ENCODE measurements at regions not wholly inside any gene's neighbourhood (a gene's known extent, or its start where the extent isn't known, plus 50 kb on each side); places are given as distances from the start of the nearest gene placed in this dataset.

DNA sequence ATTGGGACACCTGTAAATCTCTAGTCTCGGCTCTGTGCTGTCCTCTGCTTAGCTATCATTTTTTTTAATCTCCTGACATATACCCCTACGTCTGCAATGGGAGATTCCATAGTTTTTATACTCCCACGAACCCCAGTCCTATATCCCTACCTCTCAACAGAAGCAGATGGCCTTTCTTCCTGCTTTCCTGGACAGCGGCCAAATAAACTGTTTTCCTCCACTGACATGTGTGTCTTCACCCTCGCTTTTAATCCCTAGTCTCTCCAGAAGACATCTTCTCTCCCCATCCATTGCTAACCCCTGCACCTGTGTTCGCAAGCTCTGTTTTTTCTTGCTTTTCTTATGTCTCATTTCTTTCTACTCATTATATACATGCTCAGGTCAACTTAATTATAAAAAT lies 395.4 kb downstream of the EPHA4 start:
- no peak for DNase-seq

DNA sequence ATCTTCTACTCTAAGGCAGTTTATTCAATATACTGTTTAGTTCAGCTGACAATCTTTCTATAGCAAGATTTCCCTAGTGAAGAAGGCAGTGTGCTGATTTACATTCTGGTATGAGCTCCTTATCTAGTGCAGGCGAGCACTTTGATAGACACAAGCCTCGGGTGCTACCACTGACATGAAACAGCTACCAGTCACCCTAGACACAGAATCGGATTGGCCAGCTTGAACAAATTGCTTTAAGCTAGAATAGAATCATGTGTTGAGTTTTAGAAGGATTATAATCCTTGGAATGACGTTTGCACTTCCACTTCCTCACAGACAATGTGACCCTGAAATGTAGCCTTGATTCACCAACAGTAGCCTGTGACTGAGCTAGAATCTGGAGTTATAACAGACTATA lies 394.0 kb downstream of the EPHA4 start:
- no peak for DNase-seq

DNA sequence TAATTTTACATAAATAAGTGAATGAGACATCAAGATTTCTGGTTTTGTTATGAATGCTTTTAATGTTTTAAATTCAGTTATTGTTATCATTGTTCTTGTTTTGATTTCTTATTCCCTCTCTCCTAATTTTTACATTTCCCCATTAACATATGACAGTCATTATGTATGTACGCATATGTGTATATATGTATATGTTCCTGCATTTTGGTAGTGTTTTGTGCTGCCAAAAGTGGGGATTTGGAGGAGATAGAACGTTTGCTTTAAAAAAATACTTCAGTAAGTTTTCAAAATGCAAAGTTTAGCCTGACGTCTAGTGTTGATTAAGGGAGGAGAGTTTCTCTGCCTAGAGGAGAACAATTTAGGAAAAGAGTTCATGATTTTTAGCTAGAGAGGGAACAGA lies 385.2 kb downstream of the EPHA4 start:
- DNase-seq = no peak

DNA sequence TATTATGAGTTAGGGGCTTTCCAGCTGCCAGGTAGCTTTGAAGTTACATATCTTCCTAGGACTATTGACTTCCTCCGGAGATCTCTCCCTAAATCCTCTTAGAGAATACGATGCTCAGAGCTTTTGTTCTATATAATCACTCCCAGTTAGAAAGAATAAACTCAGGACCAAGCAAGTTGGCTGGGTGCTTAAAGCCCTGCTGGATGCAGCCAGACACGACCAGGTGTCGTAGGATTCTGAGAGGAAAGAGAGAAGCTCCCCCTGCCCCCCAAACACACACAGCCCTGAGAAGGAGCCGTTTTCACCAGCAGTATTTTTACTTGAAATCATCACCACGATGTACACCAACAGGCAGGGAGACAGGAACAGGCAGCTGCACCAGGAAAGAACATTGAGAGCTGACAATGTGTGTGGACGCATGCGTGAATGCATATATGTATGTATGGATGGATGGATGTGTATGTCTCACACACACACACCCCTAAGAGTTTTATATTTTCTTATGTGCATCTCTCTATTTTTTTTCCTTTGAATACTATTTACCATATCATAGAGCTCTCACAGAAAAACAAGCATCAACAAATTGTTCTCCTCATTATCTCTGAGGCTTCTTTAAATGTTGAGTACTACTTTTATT lies 382.6 kb downstream of the EPHA4 start:
- DNase-seq = no peak

DNA sequence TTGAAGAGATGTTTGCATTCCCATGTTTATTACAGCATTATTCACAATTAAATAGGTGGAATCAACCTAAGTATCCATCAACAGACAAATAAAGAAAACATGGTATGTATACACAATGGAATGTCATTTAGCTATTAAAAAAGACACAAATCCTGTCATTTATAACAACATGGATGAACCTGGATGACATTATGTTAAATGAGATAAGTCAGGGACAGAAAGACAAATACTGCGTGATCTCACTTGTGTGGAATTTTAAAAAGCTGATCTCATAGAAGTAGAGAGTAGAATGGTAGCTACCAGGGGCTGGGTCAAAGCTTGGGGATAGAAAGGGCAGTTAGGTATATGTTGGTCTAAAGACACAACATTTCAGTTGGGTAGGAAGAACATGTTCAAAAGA lies 376.3 kb downstream of the EPHA4 start:
- DNase-seq = no peak

DNA sequence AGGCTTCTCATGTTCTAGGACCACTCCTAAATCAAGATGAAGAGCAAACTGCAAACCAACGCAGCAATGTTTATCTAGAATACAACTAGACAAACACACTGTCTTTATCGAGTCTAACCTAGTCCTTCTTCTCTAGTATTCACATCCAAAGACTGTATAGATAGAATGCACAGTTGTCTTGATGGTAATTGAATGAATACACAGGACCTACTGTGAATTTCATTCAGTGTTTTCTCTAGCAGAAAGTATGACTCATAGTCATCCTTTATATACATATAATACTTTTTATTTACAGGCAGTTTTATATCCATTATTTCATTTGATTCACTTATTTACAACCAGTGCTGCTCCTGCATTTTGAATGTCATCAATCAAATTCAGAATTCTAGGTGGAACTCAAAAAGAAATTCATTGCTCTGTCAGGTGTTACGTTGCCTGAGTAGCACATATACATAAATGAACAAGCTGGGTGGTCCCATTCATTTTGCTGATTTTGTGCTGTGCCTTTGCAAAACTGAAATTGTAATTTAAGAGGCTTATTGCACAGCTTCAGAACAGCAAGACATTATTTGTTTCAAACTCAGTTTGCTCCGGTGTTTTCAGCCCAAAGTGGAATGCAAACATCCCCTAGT lies 374.8 kb downstream of the EPHA4 start:
- DNase-seq = no peak

DNA sequence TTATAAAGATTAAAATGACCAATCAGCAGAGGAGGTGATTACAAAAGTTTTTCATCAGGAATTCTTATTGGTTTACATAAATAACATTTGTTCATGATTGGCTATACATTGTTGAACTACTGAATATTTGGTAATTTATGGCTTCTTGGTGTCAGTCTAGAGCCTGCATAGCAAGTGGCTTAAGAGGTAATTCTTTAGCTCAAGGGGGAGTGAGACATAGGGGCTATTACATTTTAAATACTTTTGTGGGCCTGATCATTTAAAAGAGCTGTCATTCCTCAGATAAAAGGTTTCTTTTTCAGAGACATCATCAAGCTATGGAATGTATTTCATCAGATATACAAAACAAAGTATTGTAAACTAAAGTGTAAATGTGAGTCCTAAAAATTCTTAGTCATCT lies 373.8 kb downstream of the EPHA4 start:
- DNase-seq = no peak

DNA sequence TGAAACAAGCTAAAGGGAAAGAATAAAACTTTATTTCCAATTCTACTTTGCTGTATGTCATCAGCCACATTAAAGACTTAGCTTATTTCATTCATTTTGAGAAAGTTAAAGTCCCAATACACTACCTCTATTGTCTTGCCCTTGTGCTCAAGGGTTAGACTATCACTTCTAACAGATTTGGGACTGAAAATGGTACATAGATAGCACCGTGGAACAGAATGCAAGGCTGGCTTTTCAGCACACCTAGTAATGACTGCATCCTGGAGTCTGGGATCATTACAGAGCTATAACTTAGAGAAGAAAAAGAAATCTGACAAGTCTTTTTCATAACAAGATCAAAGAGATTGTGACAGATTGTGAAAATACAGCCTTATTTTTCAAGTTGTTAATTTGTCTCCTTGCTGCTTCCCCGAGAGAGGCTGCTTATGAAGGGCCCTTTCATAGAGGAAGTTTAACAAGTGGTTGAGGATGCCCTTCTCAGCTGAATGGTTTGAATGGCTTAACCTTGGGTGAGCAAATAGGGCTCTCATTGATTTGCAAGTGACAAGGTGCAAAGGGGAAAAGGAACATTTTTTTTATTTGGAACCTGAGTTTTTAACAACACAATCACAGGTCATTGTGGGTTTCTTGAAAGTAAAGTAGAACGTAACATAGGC lies 371.8 kb downstream of the EPHA4 start:
- DNase-seq = no peak

DNA sequence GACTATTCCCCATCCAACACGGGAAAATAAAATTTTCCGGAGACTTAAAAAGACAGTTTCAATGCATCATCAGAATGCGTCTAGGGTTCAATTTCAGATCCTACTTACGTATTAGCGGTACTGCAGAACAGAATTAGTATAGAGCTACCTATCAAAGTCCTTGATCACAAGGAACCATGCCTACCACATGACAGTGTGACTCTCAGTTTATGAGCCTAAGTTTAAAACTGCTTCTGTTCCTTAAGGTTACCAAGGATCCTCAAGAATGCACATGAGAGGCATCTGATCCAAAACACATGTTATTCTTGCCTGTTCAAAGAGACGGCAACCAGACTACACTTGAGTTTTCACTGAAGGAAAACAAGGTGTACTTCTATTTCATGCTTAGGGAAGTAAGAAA lies 369.7 kb downstream of the EPHA4 start:
- DNase-seq = no peak

DNA sequence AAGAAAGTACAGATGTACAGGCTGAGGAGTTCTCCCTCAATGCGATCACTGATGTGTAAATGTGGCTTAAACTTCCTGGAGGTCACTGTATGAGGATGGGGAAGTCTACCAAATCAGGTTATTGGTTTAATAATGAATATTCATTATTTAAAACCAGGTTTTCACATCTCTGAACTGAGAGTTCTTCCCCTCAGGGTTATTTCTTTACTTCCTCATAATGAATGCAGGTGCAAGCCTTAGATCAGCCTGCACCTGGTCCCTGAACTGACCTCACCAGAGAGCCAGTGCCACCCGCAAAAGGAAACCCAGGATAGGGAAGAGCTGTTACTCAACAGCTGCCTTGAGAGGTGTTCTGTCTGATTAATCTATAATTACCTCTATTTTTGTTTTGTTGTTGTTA lies 369.0 kb downstream of the EPHA4 start:
- DNase-seq = no peak

DNA sequence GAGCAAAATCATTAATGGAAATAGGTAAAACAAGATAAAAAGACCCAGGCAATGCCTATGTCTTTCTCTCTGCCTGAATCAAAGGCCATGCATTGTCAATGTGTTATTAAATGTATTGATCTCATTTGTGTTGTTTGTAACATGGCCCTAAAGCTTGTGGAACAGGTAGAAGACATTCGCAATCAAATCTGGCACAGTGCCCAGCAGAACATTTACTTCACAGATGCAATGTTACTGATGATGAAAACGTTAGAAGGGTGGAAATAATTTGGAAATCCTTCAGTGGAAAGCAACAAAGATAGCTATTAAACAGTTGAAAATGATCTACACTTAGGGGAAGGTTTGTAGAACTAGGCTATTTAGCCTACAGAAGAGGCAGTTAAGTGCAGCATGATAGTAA lies 368.2 kb downstream of the EPHA4 start:
- DNase-seq = no peak

DNA sequence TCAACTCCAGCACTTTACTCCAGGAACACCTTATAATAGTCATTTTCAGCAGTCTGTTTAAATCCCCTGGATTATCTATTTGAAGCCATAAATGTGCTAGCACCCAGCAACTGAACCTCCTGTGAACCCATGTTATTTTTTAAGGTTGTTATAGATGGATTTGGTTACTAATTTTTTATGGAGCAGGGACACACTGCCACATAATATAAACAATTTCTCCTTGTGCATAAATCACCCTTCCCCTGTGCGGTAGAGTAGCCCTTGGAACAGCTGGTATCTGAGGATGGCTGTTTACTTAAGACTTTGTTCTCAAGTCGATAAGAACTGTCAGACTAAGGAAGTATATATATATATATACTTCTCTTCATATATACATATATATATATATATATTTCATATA lies 367.4 kb downstream of the EPHA4 start:
- no peak for DNase-seq

DNA sequence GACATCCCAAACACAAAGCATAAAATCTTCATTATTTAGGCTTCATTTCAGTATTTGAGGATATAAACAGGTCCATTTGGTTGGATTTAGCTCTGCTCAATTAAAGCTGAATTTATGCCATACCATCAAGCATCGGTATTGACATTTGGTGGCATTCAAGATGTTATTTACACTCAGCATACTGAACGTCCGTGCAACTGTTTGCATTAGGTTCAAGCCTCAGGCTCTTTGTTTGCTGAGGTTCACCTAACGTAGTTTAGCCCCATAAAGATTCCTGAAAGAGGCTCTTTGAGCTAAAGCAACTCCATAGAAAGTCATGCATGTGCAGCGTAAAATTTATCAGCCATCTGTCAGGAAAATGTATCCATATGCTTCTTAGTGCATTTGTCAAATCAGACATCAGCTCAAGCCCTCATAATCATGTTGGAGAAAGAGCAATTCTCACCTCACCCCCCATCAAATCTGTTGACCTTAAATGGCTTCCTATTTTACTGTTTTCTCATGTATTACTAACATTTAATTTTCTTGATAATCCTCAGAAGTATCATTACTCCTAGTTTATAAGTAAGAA lies 366.9 kb downstream of the EPHA4 start:
- DNase-seq = no peak

DNA sequence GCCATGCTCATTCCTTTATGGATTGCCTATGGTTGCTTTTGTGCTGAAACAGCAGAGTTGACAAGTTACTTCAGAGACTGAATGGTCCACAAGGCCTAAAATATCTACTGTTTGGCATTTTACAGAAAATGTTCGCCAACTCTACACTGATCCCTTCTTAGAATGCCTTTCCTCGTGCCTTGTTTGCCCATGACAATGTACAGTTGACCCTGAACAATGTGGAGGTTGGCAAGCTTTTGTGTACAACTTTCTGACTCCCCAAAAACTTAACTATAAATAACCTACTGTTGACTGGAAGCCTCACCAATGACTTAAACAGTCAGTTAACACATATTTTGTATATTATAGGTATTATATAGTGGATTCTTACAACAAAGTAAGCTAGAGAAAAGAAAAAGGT lies 361.4 kb downstream of the EPHA4 start:
- DNase-seq = no peak

DNA sequence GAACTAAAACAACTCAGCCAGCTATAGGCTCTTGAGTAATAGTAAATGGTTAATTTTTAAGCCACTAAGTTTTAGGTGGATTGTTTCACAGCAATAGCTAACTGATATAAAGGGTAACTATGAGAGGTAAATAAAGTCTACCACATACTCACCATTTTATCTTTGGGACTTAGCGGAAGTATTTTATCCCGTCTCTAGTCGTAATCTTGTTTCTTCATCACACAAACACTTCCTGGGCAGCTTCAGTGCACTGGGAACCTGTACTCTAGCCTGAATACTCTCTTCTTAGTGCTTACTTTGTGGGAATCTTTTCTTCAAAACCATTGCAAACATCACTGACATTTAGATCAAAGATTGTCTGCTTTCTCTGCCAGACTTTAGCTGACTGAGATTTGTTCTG lies 360.5 kb downstream of the EPHA4 start:
- DNase-seq = no peak

DNA sequence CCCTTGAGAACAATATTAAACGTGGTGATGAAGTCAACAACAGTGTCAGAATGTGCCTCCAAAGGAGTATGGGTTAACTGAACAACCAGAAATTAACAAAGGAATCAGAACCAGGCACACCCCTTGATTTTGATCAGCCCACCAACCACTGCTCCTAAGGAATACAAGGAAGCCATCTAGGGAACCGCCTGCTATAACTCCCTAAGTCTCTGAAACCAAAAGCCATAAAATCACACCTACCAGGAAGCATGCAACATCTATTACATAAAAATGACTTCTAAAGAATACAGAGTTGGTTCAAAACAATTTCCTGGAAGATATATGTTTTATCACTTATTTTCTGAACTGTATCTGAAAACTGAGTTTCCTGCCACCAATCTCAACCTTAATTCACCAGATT lies 360.0 kb downstream of the EPHA4 start:
- DNase-seq = no peak

DNA sequence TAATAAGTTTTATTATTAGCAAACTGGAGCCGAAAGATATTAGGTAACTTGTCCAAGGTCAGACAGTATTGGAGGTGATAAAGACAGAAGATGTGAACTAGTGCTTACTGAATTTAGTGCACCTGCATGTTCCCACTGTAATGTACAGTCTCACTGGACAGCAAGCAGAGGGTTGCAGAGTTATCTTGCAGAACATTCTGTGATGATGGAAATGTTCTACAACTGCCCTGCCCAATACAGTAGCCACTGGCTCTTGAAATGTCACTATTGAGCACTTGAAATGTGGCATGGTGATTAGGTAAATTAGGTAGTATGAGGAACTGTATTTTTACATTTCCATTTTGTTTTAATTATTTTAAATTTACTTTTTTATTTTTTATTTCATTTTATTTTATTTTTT lies 356.6 kb downstream of the EPHA4 start:
- DNase-seq = no peak

DNA sequence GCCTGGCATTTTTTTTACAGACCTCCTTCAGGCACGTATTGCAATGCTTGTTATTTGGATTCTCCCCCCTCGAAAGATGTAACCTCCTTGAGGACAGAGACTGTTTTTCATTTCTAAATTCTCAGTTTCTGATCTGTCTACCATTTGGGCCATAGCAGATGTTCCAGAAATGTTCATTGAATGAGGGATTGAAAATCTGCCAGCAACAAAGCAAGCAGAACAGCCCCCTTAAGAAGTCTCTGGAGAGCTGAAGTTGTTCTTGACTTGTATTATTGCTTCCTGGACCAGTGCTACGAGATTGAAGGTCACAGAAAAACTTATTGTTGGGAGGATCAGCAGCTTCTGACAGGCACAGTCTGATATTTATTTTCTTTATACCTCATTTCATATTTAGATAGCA lies 355.5 kb downstream of the EPHA4 start:
- DNase-seq = no peak

DNA sequence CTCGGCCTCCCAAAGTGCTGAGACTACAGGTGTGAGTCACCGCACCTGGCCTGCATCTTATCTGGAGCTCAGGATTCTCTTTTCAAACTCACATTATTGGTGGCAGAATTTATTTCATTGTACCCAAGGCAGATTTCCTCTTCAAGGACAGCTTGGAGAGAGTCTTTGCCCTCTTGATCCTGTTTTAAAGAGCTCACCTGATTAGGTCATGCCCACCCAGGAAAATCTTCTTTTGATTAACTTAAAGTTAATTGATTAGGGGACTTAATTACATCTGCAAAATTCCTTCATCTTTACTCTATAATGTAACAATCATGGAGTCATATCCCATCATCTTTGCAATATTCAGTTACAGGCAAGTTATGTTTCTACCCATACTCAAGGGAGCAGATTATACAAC lies 346.4 kb downstream of the EPHA4 start:
- DNase-seq = no peak

DNA sequence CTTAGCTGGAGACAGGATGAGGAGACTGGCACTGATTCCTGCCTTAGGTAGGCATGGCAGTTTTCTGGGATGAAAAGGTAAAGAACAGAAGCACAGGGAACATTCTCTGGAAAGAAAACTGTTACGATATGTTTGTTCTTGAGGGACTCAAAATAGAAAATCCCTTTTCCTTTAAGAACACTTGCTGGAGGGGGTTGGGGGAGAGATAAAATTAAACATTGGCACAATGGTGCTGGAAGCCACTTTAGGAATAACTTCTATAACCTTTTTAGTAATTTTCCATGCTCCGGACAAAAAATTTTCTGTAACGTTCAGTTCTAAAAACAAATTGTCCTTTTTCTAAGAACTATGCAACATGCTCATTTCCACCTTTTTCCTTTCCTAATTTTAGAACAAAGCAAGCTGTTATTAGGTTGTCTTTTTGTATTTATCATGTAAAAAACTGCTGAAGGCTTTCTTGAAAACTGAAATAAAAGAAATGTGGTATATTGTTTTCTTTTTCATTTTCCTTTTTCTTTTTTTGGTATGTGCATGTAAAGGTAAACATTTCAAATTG lies 343.8 kb downstream of the EPHA4 start:
- no peak for DNase-seq

DNA sequence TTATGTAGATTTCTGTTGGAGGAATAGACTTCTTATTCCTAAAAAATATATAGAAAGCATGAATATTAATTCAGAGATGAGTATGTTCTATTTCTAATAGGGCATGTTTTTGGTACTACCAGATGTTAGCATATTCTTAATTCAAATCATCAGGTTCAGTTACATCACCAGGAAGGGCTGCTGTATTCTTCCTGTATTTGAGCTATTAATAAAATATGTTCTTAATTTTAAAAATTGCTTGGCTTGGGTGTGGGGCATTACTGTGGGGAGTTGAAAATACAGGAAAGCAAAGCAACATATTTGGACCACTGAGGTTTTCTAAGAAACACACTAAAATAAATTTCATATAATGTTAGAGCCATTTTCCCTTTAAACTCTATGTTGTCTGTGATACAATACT lies 343.0 kb downstream of the EPHA4 start:
- no peak for DNase-seq

DNA sequence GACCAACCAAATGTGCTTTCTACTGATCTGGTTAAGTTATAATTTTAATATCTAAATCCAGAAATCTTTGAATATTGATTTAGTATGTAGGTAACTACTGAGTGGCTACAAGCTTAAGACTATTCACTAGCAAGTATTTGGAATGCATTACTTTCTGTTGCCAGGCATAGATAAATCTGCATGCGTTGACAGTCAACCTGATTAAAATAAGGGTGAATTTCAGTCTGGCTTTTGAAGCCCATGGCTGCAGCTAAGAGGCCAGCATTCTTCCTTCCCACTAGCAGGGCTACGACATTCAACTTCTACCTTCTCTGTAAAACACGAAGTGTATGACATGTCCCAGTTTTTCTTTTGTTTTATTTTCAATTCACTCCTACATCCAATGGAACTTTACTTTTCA lies 340.6 kb downstream of the EPHA4 start:
- no peak for DNase-seq

DNA sequence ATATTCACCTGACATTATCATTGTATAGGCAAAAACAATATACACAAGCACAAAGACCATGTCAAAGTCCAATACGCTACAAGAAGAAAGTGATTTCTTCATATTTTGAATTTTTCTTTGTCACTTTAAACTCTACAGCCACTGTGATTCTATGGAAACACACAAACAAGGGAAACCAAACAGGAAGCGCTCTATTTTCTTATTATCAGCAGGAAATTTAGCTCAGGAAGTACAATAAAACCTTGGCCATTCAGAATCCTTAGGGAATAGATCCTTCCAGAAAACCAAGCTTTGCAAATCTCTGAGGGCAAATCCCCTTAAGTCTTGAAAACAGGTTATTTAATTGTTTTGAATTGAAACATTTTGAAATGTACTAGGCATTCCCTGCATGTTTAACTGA lies 336.2 kb downstream of the EPHA4 start:
- no peak for DNase-seq

DNA sequence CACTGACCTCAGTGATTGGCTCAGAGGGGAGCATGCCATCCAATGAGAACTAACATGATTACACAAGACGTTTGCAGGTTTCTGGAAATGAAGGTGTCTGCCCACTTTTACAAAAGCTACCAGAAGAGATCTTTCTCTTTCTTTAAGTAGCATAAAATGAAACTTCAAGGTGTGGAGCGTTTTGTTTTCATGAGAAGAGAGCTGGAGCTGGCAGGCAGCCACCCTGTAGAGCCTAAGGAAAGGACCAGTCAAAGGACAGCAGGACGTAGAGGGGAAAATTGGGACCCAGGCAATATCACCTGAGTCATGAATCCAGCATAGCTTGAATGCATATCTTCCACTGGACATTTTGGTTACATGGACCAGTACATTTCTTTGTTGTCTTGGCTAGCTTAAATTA lies 331.0 kb downstream of the EPHA4 start:
- DNase-seq = no peak

Data from occipital lobe (tissue), 1 donor.